Naive thymus-derived CD8-positive, alpha-beta T cell (primary cell): ENCODE measurements at regions not wholly inside any gene's neighbourhood (a gene's known extent, or its start where the extent isn't known, plus 50 kb on each side); places are given as distances from the start of the nearest gene placed in this dataset.

ENCODE experiments used
- ATAC-seq, 2 donors: fragments of 150-1000 bp; cut with Tn5 transposase in 1 of 2; sonication (Bioruptor Pico), chemical (Tn5 transposase) in 1 of 2; 1 replicate in 1 of 2; 2 replicates in 1 of 2; pipeline ENCODE4 v1.10.0; 2021; ENCODE audit warnings: mild to moderate bottlenecking in 2 of 2, moderate library complexity in 2 of 2
- POLR2A ChIA-PET: fragments of 350-600 bp; sonication (Branson Sonifier 250); formaldehyde crosslinking; loops from one replicate; lab custom pipeline; 2021; ENCODE audit warnings: antibody characterized with exemption; lab: Charles Lee
- DNase-seq, 10 donors: peaks; one replicate each; pipeline versions ENCODE4 v3.0.0 to v3.0.0-alpha.2; 2020 to 2022
- H3K27ac Mint-ChIP-seq, 10 donors: one replicate each; pipeline ENCODE4 v1.8.0; 2020 to 2022; ENCODE audit warnings: mild to moderate bottlenecking in 10 of 10, mixed read lengths in 10 of 10, moderate library complexity in 4 of 10, inconsistent platforms in 1 of 10
- H3K27me3 Mint-ChIP-seq, 5 donors: one replicate each; pipeline ENCODE4 v1.8.0; 2021 to 2022; ENCODE audit warnings: mixed read lengths in 5 of 5
- H3K36me3 Mint-ChIP-seq, 3 donors: one replicate each; pipeline ENCODE4 v1.8.0; 2020 to 2022; ENCODE audit warnings: mixed read lengths in 3 of 3, mild to moderate bottlenecking in 2 of 3, inconsistent platforms in 1 of 3
- H3K4me1 Mint-ChIP-seq, 4 donors: one replicate each; pipeline ENCODE4 v1.8.0; 2021 to 2022; ENCODE audit warnings: mixed read lengths in 4 of 4
- H3K4me3 Mint-ChIP-seq, 10 donors: one replicate each; pipeline ENCODE4 v1.8.0; 2020 to 2022; ENCODE audit warnings: mild to moderate bottlenecking in 10 of 10, mixed read lengths in 10 of 10, moderate library complexity in 6 of 10, inconsistent platforms in 1 of 10
- H3K9me3 Mint-ChIP-seq, 9 donors: one replicate each; pipeline ENCODE4 v1.8.0; 2020 to 2022; ENCODE audit warnings: mixed read lengths in 9 of 9, mild to moderate bottlenecking in 3 of 9, inconsistent platforms in 1 of 9, moderate library complexity in 1 of 9

- no peak overlapping the region for H3K27ac Mint-ChIP-seq
- H3K4me3 Mint-ChIP-seq, result no peak overlapping the region
- H3K36me3 Mint-ChIP-seq, result no peaks in the 10 kb centered on the region
- H3K4me1 Mint-ChIP-seq, result peaks cover 0 to 8% (median 2%) of the 10 kb centered on the region in 4 donors
- peaks cover 27 to 79% (median 57%) of the 10 kb centered on the region in 5 donors for H3K27me3 Mint-ChIP-seq
- ATAC-seq, result no peak
- DNase-seq, result no peak
- POLR2A ChIA-PET, result no interaction called here
- no peaks in the 10 kb centered on the region for H3K9me3 Mint-ChIP-seq
These were observed 267.7 kb upstream of the FOXQ1 start for GRCh38 chr6:1044040-1044836.

GRCh38 chr6:1043458-1043836 lies 268.5 kb upstream of the FOXQ1 start:
- peak overlapping the region in 1 of 10 donors; percentile 46 for H3K27ac Mint-ChIP-seq
- no peak overlapping the region for H3K4me3 Mint-ChIP-seq
- POLR2A ChIA-PET, result no interaction called here
- DNase-seq (no peak), ATAC-seq (no peak)
- no peaks in the 10 kb centered on the region for H3K9me3 Mint-ChIP-seq
- H3K36me3 Mint-ChIP-seq, result no peaks in the 10 kb centered on the region
- peaks cover 25 to 81% (median 55%) of the 10 kb centered on the region in 5 donors for H3K27me3 Mint-ChIP-seq
- H3K4me1 Mint-ChIP-seq, result peaks cover 0 to 8% (median 2%) of the 10 kb centered on the region in 4 donors

DNA sequence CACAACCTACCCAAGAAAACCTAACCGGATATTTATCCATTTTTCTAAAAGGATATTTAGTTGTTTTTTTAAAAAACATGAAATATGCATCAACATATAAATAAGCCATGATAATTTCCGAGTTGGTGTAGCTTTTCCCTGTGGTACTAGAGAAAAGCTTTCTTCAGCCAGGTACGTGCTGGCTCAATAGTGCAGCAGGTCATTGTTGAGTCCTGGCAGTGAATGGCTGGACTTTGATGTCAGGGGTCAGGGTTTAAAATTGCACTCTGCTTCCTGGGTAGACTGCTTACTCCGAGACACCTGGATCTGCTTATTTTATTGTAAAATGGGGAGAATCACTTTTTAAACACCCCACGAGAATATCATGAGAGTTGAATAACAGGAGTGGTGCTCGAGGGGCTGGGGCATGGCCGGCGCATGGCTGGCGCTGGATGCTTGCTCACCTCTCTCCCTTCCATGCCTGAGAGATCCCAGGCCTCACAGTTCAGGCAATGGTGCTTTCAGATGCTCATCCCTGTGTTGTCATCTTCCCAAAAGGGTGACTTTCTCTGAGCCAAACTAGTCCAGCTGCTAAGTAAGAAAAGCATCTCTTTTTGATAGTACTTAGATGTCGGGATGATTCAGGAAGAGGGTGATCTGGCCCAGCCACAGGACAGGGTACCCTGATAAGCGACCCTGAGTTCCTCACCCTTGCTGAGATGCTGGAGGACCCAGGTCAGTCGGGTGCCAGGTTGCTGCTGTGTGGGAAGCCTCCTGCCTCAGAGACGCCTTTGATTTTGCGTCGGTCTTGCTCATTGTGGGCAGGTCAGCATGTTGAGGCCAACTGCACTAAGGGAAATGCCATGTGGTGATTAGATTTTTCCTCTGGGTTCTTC lies 269.1 kb upstream of the FOXQ1 start:
- Mint-ChIP-seq H3K36me3 (no peaks in the 10 kb centered on the region), H3K27ac (no peak overlapping the region), H3K27me3 (peaks cover 25 to 75% (median 49%) of the 10 kb centered on the region in 5 donors), H3K9me3 (no peaks in the 10 kb centered on the region), H3K4me1 (peaks cover 0 to 4% (median 1%) of the 10 kb centered on the region in 4 donors), H3K4me3 (no peak overlapping the region)
- POLR2A ChIA-PET, result no interaction called here
- DNase-seq, result no peak
- no peak for ATAC-seq

DNA sequence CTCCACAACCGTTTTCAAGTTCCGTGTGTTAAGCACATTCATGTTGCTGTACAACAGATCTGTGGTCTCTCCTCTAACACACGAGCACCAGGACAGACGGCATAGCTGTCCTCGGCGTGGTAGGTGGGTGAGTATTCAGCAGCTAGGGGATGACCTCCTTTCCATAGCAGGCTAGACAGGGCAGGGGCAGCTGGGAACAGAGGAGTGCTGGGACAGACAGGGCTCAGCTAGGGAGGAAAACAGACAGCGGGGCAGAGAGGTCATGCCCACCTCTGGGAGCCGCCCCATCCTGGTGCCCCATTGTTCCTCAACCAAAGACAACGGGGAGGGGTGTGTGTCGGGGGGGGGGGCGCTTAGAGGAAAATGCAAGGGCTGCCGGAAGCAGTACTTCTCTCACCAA lies 271.5 kb upstream of the FOXQ1 start:
- DNase-seq (no peak), ATAC-seq (no peak)
- Mint-ChIP-seq H3K4me3 (no peak overlapping the region), H3K27ac (no peak overlapping the region), H3K27me3 (peaks cover 23 to 74% (median 34%) of the 10 kb centered on the region in 5 donors), H3K4me1 (no peaks in the 10 kb centered on the region), H3K9me3 (no peaks in the 10 kb centered on the region), H3K36me3 (no peaks in the 10 kb centered on the region)
- POLR2A ChIA-PET, result no interaction called here

- DNase-seq (no peak), ATAC-seq (no peak)
- no peaks in the 10 kb centered on the region for H3K9me3 Mint-ChIP-seq
- H3K4me1 Mint-ChIP-seq, result no peaks in the 10 kb centered on the region
- peaks cover 22 to 74% (median 32%) of the 10 kb centered on the region in 5 donors for H3K27me3 Mint-ChIP-seq
- H3K4me3 Mint-ChIP-seq, result no peak overlapping the region
- H3K36me3 Mint-ChIP-seq, result no peaks in the 10 kb centered on the region
- H3K27ac Mint-ChIP-seq, result no peak overlapping the region
- POLR2A ChIA-PET, result no interaction called here
These were observed 272.2 kb upstream of the FOXQ1 start for GRCh38 chr6:1039746-1040145.

DNA sequence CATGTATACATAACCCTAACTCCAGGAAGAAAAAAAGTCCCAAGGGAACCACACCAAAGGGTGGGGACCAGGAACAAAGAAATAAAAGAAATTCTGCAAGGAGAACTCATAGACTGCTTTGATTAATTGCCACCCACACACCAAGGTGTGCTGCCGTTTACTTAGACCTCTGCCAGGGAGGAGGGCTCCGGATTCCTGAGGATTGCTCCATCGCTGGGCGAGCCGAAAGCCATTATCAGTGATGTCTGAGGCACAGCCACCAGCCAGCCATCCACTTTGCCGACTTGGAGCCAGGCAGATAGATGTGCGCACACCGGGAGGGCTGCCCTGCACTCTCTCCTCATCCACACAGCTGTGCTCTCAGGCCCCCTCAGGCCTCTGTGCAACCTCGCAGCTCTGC lies 272.7 kb upstream of the FOXQ1 start:
- no peaks in the 10 kb centered on the region for H3K36me3 Mint-ChIP-seq
- no peaks in the 10 kb centered on the region for H3K9me3 Mint-ChIP-seq
- peaks cover 21 to 70% (median 27%) of the 10 kb centered on the region in 5 donors for H3K27me3 Mint-ChIP-seq
- H3K4me1 Mint-ChIP-seq, result no peaks in the 10 kb centered on the region
- no peak overlapping the region for H3K4me3 Mint-ChIP-seq
- no peak overlapping the region for H3K27ac Mint-ChIP-seq
- POLR2A ChIA-PET, result no interaction called here
- DNase-seq, result no peak
- no peak for ATAC-seq

DNA sequence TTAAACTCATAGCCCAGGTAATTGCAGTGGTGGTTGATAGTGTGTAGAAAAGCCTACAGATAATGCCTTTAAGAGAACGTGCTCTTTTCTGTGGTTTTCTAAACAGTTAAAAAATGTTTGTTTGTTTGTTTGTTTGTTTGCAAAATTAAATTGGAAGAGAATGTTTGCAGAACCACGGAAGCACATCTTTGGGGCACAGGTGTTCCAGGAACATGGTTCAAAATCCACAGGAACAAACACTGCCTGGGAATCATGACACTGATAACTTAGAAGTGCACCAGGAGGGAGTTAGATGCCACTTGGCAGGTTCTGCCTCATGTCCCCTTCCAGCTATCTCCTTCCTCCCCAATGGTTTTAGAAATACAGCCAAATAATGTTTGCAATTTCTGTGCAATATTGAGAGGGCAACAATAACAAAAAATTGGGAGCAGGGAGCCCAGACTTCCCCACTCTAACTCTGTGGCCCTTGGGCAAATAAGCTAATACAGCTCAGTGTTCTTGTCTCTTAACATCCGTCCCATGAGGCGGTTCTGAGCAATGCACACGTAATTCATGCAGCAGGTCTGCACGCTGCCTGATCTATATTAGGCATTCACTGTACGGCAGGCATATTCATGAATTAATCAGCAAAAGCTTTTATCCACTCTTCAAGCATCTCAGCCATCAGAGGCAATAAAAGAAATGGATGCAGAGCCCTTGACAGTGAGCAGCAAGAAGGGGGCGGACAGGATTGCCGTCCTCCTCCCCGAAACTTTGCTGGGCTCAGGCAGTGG lies 274.3 kb upstream of the FOXQ1 start:
- peaks cover 20 to 63% (median 23%) of the 10 kb centered on the region in 5 donors for H3K27me3 Mint-ChIP-seq
- ATAC-seq, result no peak
- POLR2A ChIA-PET, result no interaction called here
- no peak overlapping the region for H3K4me3 Mint-ChIP-seq
- no peaks in the 10 kb centered on the region for H3K9me3 Mint-ChIP-seq
- H3K36me3 Mint-ChIP-seq, result no peaks in the 10 kb centered on the region
- H3K27ac Mint-ChIP-seq, result no peak overlapping the region
- DNase-seq, result no peak
- H3K4me1 Mint-ChIP-seq, result no peaks in the 10 kb centered on the region

DNA sequence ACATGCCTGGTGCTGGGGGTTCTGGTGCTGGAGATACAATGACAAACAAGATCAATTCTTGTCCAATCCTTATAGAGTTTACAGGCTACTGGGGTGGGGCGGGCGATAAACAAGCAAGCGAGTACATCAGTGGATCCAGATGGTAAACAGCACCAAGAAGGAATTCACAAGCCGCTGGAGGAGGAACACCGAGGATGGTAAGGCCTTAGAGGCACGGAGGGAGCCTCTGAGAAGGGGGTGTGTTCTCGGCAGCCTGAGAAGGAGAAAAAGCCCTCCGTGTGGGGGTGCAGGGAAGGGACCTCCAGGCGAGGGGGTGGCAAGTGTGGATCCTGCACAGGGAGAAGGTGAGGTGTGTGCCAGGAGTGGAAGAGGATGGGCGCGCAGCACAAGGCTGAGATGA lies 276.5 kb upstream of the FOXQ1 start:
- Mint-ChIP-seq H3K27ac (peak overlapping the region in 1 of 10 donors; percentile 74), H3K27me3 (peaks cover 11 to 41% (median 14%) of the 10 kb centered on the region in 5 donors), H3K36me3 (no peaks in the 10 kb centered on the region), H3K9me3 (no peaks in the 10 kb centered on the region), H3K4me3 (no peak overlapping the region), H3K4me1 (no peaks in the 10 kb centered on the region)
- DNase-seq (no peak), ATAC-seq (no peak)
- POLR2A ChIA-PET, result no interaction called here

DNA sequence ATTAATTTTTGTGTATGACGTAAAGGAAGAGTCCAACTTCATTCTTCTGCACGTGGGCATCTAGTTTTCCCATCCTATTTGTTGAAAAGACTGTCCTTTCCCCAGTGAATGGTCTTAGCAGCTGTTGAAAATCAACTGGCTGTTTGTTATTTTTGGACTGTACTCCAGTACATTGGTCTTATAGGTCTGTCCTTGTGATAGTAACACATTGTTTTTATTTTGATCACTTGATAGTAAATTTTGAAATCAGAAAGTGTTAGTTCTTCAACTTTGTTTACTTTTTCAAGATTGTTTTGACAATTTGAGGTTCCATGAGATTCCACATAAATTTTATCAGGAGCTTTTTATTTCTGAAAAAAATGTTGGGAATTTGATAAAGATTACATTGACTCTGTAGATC lies 280.2 kb upstream of the FOXQ1 start:
- Mint-ChIP-seq H3K4me3 (no peak overlapping the region), H3K4me1 (no peaks in the 10 kb centered on the region), H3K36me3 (no peaks in the 10 kb centered on the region), H3K27ac (no peak overlapping the region), H3K27me3 (peaks cover 8 to 50% (median 15%) of the 10 kb centered on the region in 5 donors), H3K9me3 (peaks cover 0 to 8% (median 0%) of the 10 kb centered on the region in 9 donors)
- POLR2A ChIA-PET, result no interaction called here
- no peak for DNase-seq
- no peak for ATAC-seq

- POLR2A ChIA-PET, result no interaction called here
- H3K4me3 Mint-ChIP-seq, result no peak overlapping the region
- H3K27me3 Mint-ChIP-seq, result peaks cover 13 to 53% (median 18%) of the 10 kb centered on the region in 5 donors
- DNase-seq, result no peak
- peaks cover 0 to 8% (median 0%) of the 10 kb centered on the region in 9 donors for H3K9me3 Mint-ChIP-seq
- no peak overlapping the region for H3K27ac Mint-ChIP-seq
- H3K4me1 Mint-ChIP-seq, result no peaks in the 10 kb centered on the region
- no peak for ATAC-seq
- H3K36me3 Mint-ChIP-seq, result no peaks in the 10 kb centered on the region
These were observed 282.8 kb upstream of the FOXQ1 start for GRCh38 chr6:1029141-1029540.

GRCh38 chr6:1028723-1029122 lies 283.2 kb upstream of the FOXQ1 start:
- Mint-ChIP-seq H3K4me3 (no peak overlapping the region), H3K27ac (no peak overlapping the region), H3K27me3 (peaks cover 11 to 53% (median 19%) of the 10 kb centered on the region in 5 donors), H3K9me3 (peaks cover 0 to 8% (median 0%) of the 10 kb centered on the region in 9 donors), H3K36me3 (no peaks in the 10 kb centered on the region), H3K4me1 (no peaks in the 10 kb centered on the region)
- ATAC-seq (no peak), DNase-seq (no peak)
- POLR2A ChIA-PET, result no interaction called here

GRCh38 chr6:1027795-1028569 lies 283.9 kb upstream of the FOXQ1 start:
- no peak overlapping the region for H3K4me3 Mint-ChIP-seq
- H3K27me3 Mint-ChIP-seq, result peaks cover 8 to 54% (median 25%) of the 10 kb centered on the region in 5 donors
- no peaks in the 10 kb centered on the region for H3K36me3 Mint-ChIP-seq
- ATAC-seq (no peak), DNase-seq (no peak)
- no peaks in the 10 kb centered on the region for H3K4me1 Mint-ChIP-seq
- H3K9me3 Mint-ChIP-seq, result peaks cover 0 to 8% (median 0%) of the 10 kb centered on the region in 9 donors
- POLR2A ChIA-PET, result no interaction called here
- H3K27ac Mint-ChIP-seq, result no peak overlapping the region
